Neural cell (in vitro differentiated cells): ENCODE measurements at regions not wholly inside any gene's neighbourhood (a gene's known extent, or its start where the extent isn't known, plus 50 kb on each side); places are given as distances from the start of the nearest gene placed in this dataset.

ENCODE experiments used
- H2AFZ ChIP-seq: fragments of 200-600, 300-800 bp; sonication (generic), shearing (Covaris generic); 2 replicates; pipeline ENCODE4 v1.6.0; 2014; ENCODE audit warnings: low read depth, mild to moderate bottlenecking, antibody characterized with exemption, low read length, moderate library complexity
- H3F3A ChIP-seq: fragments of 200-600 bp; shearing (Covaris generic); 2 replicates; pipeline ENCODE4 v1.6.1; 2016; ENCODE audit warnings: mild to moderate bottlenecking, moderate library complexity, mixed read lengths, antibody characterized with exemption, low read length; ENCODE audit not compliant: insufficient read depth, poor library complexity, severe bottlenecking
- H3K27ac ChIP-seq: fragments of 200-600, 300-800 bp; sonication (generic), shearing (Covaris generic); 2 replicates; pipeline ENCODE4 v1.5.1; 2014; ENCODE audit warnings: mild to moderate bottlenecking, low read length, moderate library complexity
- H3K27me3 ChIP-seq: fragments of 300-800, 200-600 bp; sonication (generic), shearing (Covaris generic); 2 replicates; pipeline ENCODE4 v1.6.0; 2014; ENCODE audit warnings: mild to moderate bottlenecking, low read depth, low read length, moderate library complexity; ENCODE audit not compliant: insufficient read depth
- H3K36me3 ChIP-seq: fragments of 300-800, 200-600 bp; sonication (generic), shearing (Covaris generic); 2 replicates; pipeline ENCODE4 v1.5.1; 2014; ENCODE audit warnings: mild to moderate bottlenecking, antibody characterized with exemption, low read length, moderate library complexity; ENCODE audit not compliant: insufficient read depth
- H3K4me2 ChIP-seq: fragments of 300-800, 200-600 bp; sonication (generic), shearing (Covaris generic); 2 replicates; pipeline ENCODE4 v1.6.0; 2014; ENCODE audit warnings: mild to moderate bottlenecking, low read length
- H3K4me3 ChIP-seq: fragments of 300-800, 200-600 bp; sonication (generic), shearing (Covaris generic); 2 replicates; pipeline ENCODE4 v1.5.1; 2014; ENCODE audit warnings: mild to moderate bottlenecking, low read length, moderate library complexity
- H3K79me2 ChIP-seq: fragments of 200-600 bp; shearing (Covaris generic); replicated peaks from 2 replicates; pipeline ENCODE4 v1.6.0; 2014; ENCODE audit warnings: mild to moderate bottlenecking, low read length, moderate library complexity; ENCODE audit not compliant: insufficient read depth
- H3K9ac ChIP-seq: fragments of 300-800, 200-600 bp; sonication (generic), shearing (Covaris generic); 2 replicates; pipeline ENCODE4 v1.6.1; 2016; ENCODE audit warnings: mild to moderate bottlenecking, low read length, mixed read lengths
- H3K9me2 ChIP-seq: fragments of 200-600 bp; shearing (Covaris generic); 2 replicates; pipeline ENCODE4 v1.6.1; 2016; ENCODE audit warnings: mild to moderate bottlenecking, low read length, mixed read lengths; ENCODE audit not compliant: insufficient read depth
- H3K9me3 ChIP-seq: fragments of 200-600, 300-800 bp; sonication (generic), shearing (Covaris generic); 2 replicates; pipeline ENCODE4 v1.6.1; 2016; ENCODE audit warnings: mild to moderate bottlenecking, mixed run types, low read length, moderate library complexity, mixed read lengths
- H4K20me1 ChIP-seq: fragments of 200-600 bp; shearing (Covaris generic); 2 replicates; pipeline ENCODE4 v1.6.1; 2016; ENCODE audit warnings: mild to moderate bottlenecking, mixed run types; ENCODE audit not compliant: insufficient read depth
- EP300 ChIP-seq: fragments of 450-650 bp; conservative IDR thresholded peaks from 2 replicates; pipeline ENCODE4 v1.6.1; 2014; ENCODE audit warnings: antibody characterized with exemption, mild to moderate bottlenecking, moderate library complexity; ENCODE audit not compliant: poor library complexity, severe bottlenecking
- EZH2 ChIP-seq: fragments of 200-600, 300-800 bp; shearing (Covaris generic), sonication (generic); IDR thresholded peaks from 2 replicates; pipeline ENCODE4 v1.6.1; 2014; ENCODE audit warnings: antibody characterized with exemption, low read length, borderline replicate concordance, mild to moderate bottlenecking; ENCODE audit not compliant: insufficient read depth, poor library complexity, severe bottlenecking
- MXI1 ChIP-seq: fragments of 450-650 bp; conservative IDR thresholded peaks from 2 replicates; pipeline ENCODE4 v1.6.1; 2014; ENCODE audit warnings: antibody characterized with exemption, mild to moderate bottlenecking; ENCODE audit not compliant: poor library complexity, severe bottlenecking
- POLR2AphosphoS5 ChIP-seq: IDR thresholded peaks from 2 replicates; pipeline ENCODE4 v1.6.1; 2012
- RAD21 ChIP-seq: fragments of 450-650 bp; conservative IDR thresholded peaks from 2 replicates; pipeline ENCODE4 v1.6.1; 2014; ENCODE audit warnings: antibody characterized with exemption, mild to moderate bottlenecking, moderate library complexity
- SMC3 ChIP-seq: fragments of 450-650 bp; conservative IDR thresholded peaks from 2 replicates; pipeline ENCODE4 v1.6.1; 2014; ENCODE audit warnings: antibody characterized with exemption, mild to moderate bottlenecking, moderate library complexity; ENCODE audit not compliant: poor library complexity
- TAF1 ChIP-seq: IDR thresholded peaks from 2 replicates; pipeline ENCODE4 v1.6.1; 2012; ENCODE audit warnings: low read depth
- TF ChIP-seq, protein P1 (sequence below): IDR thresholded peaks from 2 replicates; pipeline ENCODE4 v1.6.1; 2012; ENCODE audit warnings: borderline replicate concordance
- TF ChIP-seq, protein P2 (sequence below): fragments of 450-650 bp; IDR thresholded peaks from 2 replicates; pipeline ENCODE4 v1.5.1; 2014; ENCODE audit warnings: antibody characterized with exemption, mild to moderate bottlenecking, moderate library complexity; ENCODE audit not compliant: poor library complexity, severe bottlenecking

DNA sequence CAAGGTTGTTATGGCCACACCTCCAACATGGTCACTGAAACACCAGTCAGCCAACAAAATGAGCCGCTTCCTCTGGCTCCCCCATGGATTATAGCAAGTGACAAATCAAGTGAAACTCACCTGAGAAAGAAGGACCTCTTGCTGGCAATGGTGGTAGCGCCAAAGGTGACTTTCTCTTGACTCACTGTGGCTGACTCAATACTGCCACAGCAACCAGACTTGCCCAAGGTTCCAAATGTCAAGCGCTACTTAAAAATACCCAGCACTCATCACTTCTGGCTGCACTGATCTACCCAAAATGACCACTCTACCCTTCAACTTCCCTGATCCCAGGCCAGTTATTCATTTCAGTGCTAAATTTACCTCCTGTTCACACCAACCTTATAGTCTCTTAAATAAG, 495.5 kb downstream of the FOXO1 start:
- Histone ChIP-seq H3K4me3 (no peak overlapping the region), H3K9me3 (no peaks in the 10 kb centered on the region), H3K36me3 (no peaks in the 10 kb centered on the region), H3F3A (no peaks in the 10 kb centered on the region), H4K20me1 (no peaks in the 10 kb centered on the region), H2AFZ (no peak overlapping the region), H3K27me3 (no peaks in the 10 kb centered on the region), H3K27ac (no peak overlapping the region), H3K9ac (no peak overlapping the region), H3K4me2 (no peak overlapping the region), H3K9me2 (no peaks in the 10 kb centered on the region), H3K79me2 (no peaks in the 10 kb centered on the region)
- TF ChIP-seq RAD21, result no peak
- TF ChIP-seq POLR2AphosphoS5, result no peak

GRCh38 chr13:40171566-40171965, 494.9 kb downstream of the FOXO1 start:
- TF ChIP-seq MXI1 (no peak), EP300 (no peak), EZH2 (no peak), RAD21 (no peak), SMC3 (no peak)
- TF ChIP-seq, protein P1, sequence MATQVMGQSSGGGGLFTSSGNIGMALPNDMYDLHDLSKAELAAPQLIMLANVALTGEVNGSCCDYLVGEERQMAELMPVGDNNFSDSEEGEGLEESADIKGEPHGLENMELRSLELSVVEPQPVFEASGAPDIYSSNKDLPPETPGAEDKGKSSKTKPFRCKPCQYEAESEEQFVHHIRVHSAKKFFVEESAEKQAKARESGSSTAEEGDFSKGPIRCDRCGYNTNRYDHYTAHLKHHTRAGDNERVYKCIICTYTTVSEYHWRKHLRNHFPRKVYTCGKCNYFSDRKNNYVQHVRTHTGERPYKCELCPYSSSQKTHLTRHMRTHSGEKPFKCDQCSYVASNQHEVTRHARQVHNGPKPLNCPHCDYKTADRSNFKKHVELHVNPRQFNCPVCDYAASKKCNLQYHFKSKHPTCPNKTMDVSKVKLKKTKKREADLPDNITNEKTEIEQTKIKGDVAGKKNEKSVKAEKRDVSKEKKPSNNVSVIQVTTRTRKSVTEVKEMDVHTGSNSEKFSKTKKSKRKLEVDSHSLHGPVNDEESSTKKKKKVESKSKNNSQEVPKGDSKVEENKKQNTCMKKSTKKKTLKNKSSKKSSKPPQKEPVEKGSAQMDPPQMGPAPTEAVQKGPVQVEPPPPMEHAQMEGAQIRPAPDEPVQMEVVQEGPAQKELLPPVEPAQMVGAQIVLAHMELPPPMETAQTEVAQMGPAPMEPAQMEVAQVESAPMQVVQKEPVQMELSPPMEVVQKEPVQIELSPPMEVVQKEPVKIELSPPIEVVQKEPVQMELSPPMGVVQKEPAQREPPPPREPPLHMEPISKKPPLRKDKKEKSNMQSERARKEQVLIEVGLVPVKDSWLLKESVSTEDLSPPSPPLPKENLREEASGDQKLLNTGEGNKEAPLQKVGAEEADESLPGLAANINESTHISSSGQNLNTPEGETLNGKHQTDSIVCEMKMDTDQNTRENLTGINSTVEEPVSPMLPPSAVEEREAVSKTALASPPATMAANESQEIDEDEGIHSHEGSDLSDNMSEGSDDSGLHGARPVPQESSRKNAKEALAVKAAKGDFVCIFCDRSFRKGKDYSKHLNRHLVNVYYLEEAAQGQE, result no peak

GRCh38 chr13:40172149-40172591, 494.3 kb downstream of the FOXO1 start:
- Histone ChIP-seq H3K79me2 (no peaks in the 10 kb centered on the region), H3K4me3 (no peak overlapping the region), H3F3A (no peaks in the 10 kb centered on the region), H3K4me2 (no peak overlapping the region), H3K9ac (no peak overlapping the region), H3K9me2 (no peaks in the 10 kb centered on the region), H3K27ac (no peak overlapping the region), H3K9me3 (no peaks in the 10 kb centered on the region), H2AFZ (no peak overlapping the region), H4K20me1 (no peaks in the 10 kb centered on the region), H3K27me3 (no peaks in the 10 kb centered on the region), H3K36me3 (no peaks in the 10 kb centered on the region)
- TF ChIP-seq EP300 (no peak), TAF1 (no peak), POLR2AphosphoS5 (no peak), SMC3 (no peak), EZH2 (no peak), RAD21 (no peak), MXI1 (no peak)
- TF ChIP-seq, protein P1, result no peak
- TF ChIP-seq, protein P2, sequence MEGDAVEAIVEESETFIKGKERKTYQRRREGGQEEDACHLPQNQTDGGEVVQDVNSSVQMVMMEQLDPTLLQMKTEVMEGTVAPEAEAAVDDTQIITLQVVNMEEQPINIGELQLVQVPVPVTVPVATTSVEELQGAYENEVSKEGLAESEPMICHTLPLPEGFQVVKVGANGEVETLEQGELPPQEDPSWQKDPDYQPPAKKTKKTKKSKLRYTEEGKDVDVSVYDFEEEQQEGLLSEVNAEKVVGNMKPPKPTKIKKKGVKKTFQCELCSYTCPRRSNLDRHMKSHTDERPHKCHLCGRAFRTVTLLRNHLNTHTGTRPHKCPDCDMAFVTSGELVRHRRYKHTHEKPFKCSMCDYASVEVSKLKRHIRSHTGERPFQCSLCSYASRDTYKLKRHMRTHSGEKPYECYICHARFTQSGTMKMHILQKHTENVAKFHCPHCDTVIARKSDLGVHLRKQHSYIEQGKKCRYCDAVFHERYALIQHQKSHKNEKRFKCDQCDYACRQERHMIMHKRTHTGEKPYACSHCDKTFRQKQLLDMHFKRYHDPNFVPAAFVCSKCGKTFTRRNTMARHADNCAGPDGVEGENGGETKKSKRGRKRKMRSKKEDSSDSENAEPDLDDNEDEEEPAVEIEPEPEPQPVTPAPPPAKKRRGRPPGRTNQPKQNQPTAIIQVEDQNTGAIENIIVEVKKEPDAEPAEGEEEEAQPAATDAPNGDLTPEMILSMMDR, result no peak

More at GRCh38 chr13:40171566-40171965, 494.9 kb downstream of the FOXO1 start:
- no peak overlapping the region for H3K4me3 ChIP-seq
- H3K27ac ChIP-seq, result no peak overlapping the region
- no peaks in the 10 kb centered on the region for H3F3A ChIP-seq
- H3K9me2 ChIP-seq, result no peaks in the 10 kb centered on the region
- H3K9ac ChIP-seq, result no peak overlapping the region
- H3K79me2 ChIP-seq, result no peaks in the 10 kb centered on the region
- H4K20me1 ChIP-seq, result no peaks in the 10 kb centered on the region
- no peak overlapping the region for H2AFZ ChIP-seq
- no peak overlapping the region for H3K4me2 ChIP-seq
- no peaks in the 10 kb centered on the region for H3K9me3 ChIP-seq
- no peaks in the 10 kb centered on the region for H3K36me3 ChIP-seq
- H3K27me3 ChIP-seq, result no peaks in the 10 kb centered on the region
